Neural progenitor cell (in vitro differentiated cells): ENCODE measurements at regions not wholly inside any gene's neighbourhood (a gene's known extent, or its start where the extent isn't known, plus 50 kb on each side); places are given as distances from the start of the nearest gene placed in this dataset.

Experiments used
- DNase-seq: peaks from one replicate; pipeline ENCODE4 v3.0.0-alpha.2; 2016; ENCODE audit warnings: low spot score
- H2AFZ ChIP-seq: fragments of 200-600 bp; sonication (generic); replicated peaks from 2 replicates; pipeline ENCODE4 v1.6.1; 2016; ENCODE audit warnings: antibody characterized with exemption
- H3F3A ChIP-seq: fragments of 200-600 bp; sonication (generic); 2 replicates; pipeline ENCODE4 v1.6.1; 2016; ENCODE audit warnings: antibody characterized with exemption, low read depth
- H3K27ac ChIP-seq: fragments of 200-600 bp; sonication (generic); 2 replicates; pipeline ENCODE4 v1.5.1; 2016; ENCODE audit warnings: mild to moderate bottlenecking
- H3K27me3 ChIP-seq: fragments of 200-600 bp; sonication (generic); 2 replicates; pipeline ENCODE4 v1.6.1; 2016; ENCODE audit warnings: mild to moderate bottlenecking, moderate library complexity
- H3K36me3 ChIP-seq: fragments of 200-600 bp; sonication (generic); 2 replicates; pipeline ENCODE4 v1.5.1; 2016
- H3K4me1 ChIP-seq: fragments of 200-600 bp; sonication (generic); 2 replicates; pipeline ENCODE4 v1.6.1; 2016; ENCODE audit warnings: mixed run types
- H3K4me2 ChIP-seq: fragments of 200-600 bp; sonication (generic); 2 replicates; pipeline ENCODE4 v1.6.1; 2016
- H3K4me3 ChIP-seq: fragments of 200-600 bp; sonication (generic); 2 replicates; pipeline ENCODE4 v1.5.1; 2016
- H3K79me2 ChIP-seq: fragments of 200-600 bp; sonication (generic); 2 replicates; pipeline ENCODE4 v1.6.1; 2016; ENCODE audit warnings: low read depth
- H3K9ac ChIP-seq: fragments of 200-600 bp; sonication (generic); 2 replicates; pipeline ENCODE4 v1.6.1; 2016
- H3K9me3 ChIP-seq: fragments of 200-600 bp; sonication (generic); 2 replicates; pipeline ENCODE4 v1.5.1; 2016; ENCODE audit warnings: low read depth
- H4K20me1 ChIP-seq: fragments of 200-600 bp; sonication (generic); 2 replicates; pipeline ENCODE4 v1.6.1; 2016; ENCODE audit warnings: low read depth
- H3K27ac Mint-ChIP-seq: 3 replicates; pipeline ENCODE4 v1.8.0; 2021; ENCODE audit warnings: mixed read lengths
- H3K27me3 Mint-ChIP-seq: 2 replicates; pipeline ENCODE4 v1.8.0; 2022; ENCODE audit warnings: low read depth, mild to moderate bottlenecking, inconsistent platforms, moderate library complexity, mixed read lengths; ENCODE audit not compliant: insufficient read depth
- H3K36me3 Mint-ChIP-seq: 3 replicates; pipeline ENCODE4 v1.8.0; 2021; ENCODE audit warnings: mixed read lengths
- H3K4me1 Mint-ChIP-seq: 3 replicates; pipeline ENCODE4 v1.8.0; 2021; ENCODE audit warnings: mixed read lengths
- H3K4me3 Mint-ChIP-seq: 3 replicates; pipeline ENCODE4 v1.8.0; 2021; ENCODE audit warnings: mild to moderate bottlenecking, moderate library complexity, mixed read lengths
- H3K9me3 Mint-ChIP-seq: 3 replicates; pipeline ENCODE4 v1.8.0; 2020; ENCODE audit warnings: mixed read lengths
- CTCF ChIP-seq: fragments of 200-600 bp; sonication (generic); IDR thresholded peaks from 2 replicates; pipeline ENCODE4 v1.5.1; 2017; ENCODE audit warnings: antibody characterized with exemption, mild to moderate bottlenecking
- EZH2 ChIP-seq: fragments of 200-600 bp; sonication (generic); IDR thresholded peaks from 2 replicates; pipeline ENCODE4 v1.6.1; 2017; ENCODE audit warnings: antibody characterized with exemption, mild to moderate bottlenecking, moderate library complexity
- EZH2phosphoT487 ChIP-seq: fragments of 200-600 bp; sonication (generic); IDR thresholded peaks from 2 replicates; pipeline ENCODE4 v1.6.1; 2017; ENCODE audit warnings: antibody characterized with exemption

DNA sequence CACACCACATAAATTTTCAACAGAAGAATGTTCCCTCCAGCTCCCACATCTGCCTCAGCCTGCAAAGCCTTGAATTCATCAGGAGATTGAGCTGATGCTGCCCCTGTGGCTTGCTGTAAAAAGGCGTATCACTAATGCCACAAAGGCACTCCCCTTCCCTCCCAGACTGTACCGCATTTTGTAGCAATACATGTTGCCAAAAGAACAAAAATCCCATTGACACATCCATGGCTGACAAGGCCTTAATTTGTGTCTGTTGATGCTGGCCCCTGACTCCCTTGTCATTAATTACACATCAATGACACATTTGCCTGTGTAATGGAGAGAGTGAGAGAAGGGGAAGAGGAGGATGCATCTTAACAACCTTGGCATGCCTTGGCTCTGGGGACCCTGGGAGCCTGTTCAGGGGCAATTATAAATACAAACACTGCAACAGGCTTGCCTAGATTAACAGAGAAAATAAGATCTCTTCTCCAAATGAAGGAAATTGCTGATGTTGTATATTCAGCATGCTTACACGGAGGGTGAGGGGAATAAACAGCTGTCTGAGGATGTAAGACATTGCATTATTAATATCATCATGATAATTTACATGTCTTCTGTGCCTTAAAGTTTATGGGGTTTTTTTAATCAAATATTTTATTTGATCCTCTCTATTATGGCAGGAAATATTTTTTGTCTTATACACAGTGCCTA is 264.0 kb downstream of the SUCLG1 start:
- Histone ChIP-seq H3K9ac (no peak overlapping the region), H3K4me3 (no peak overlapping the region), H3K9me3 (no peaks in the 10 kb centered on the region), H3K79me2 (no peaks in the 10 kb centered on the region), H3K4me1 (no peaks in the 10 kb centered on the region), H3K36me3 (no peaks in the 10 kb centered on the region), H3K27ac (no peak overlapping the region), H3K4me2 (no peak overlapping the region), H4K20me1 (no peaks in the 10 kb centered on the region), H2AFZ (peak overlapping the region; percentile 68), H3K27me3 (no peaks in the 10 kb centered on the region), H3F3A (no peaks in the 10 kb centered on the region)
- Mint-ChIP-seq H3K27me3 (no peaks in the 10 kb centered on the region), H3K4me3 (no peak overlapping the region), H3K9me3 (no peaks in the 10 kb centered on the region), H3K36me3 (no peaks in the 10 kb centered on the region), H3K4me1 (no peaks in the 10 kb centered on the region), H3K27ac (no peak overlapping the region)
- DNase-seq = peak; percentile 24
- TF ChIP-seq EZH2phosphoT487 = no peak
- no peak for TF ChIP-seq EZH2
- no peak for TF ChIP-seq CTCF

GRCh38 chr2:84194181-84194580 is 264.9 kb downstream of the SUCLG1 start:
- Histone ChIP-seq H2AFZ (no peak overlapping the region), H3K4me2 (no peak overlapping the region), H3F3A (no peaks in the 10 kb centered on the region), H4K20me1 (no peaks in the 10 kb centered on the region), H3K79me2 (no peaks in the 10 kb centered on the region), H3K27ac (no peak overlapping the region), H3K4me3 (no peak overlapping the region), H3K4me1 (no peaks in the 10 kb centered on the region), H3K9ac (no peak overlapping the region), H3K27me3 (no peaks in the 10 kb centered on the region), H3K9me3 (no peaks in the 10 kb centered on the region), H3K36me3 (no peaks in the 10 kb centered on the region)
- Mint-ChIP-seq H3K4me1 (no peaks in the 10 kb centered on the region), H3K27ac (no peak overlapping the region), H3K9me3 (no peaks in the 10 kb centered on the region), H3K27me3 (no peaks in the 10 kb centered on the region), H3K36me3 (no peaks in the 10 kb centered on the region), H3K4me3 (no peak overlapping the region)
- TF ChIP-seq EZH2phosphoT487 = no peak
- no peak for TF ChIP-seq EZH2
- no peak for TF ChIP-seq CTCF
- no peak for DNase-seq

- no peaks in the 10 kb centered on the region for H3K9me3 ChIP-seq
- Mint-ChIP-seq H3K4me3 (no peak overlapping the region), H3K27ac (no peak overlapping the region), H3K4me1 (no peaks in the 10 kb centered on the region), H3K9me3 (no peaks in the 10 kb centered on the region), H3K27me3 (no peaks in the 10 kb centered on the region), H3K36me3 (no peaks in the 10 kb centered on the region)
- no peaks in the 10 kb centered on the region for H3F3A ChIP-seq
- no peak overlapping the region for H3K4me3 ChIP-seq
- H4K20me1 ChIP-seq = no peaks in the 10 kb centered on the region
- no peaks in the 10 kb centered on the region for H3K4me1 ChIP-seq
- H3K36me3 ChIP-seq = no peaks in the 10 kb centered on the region
- H2AFZ ChIP-seq = no peak overlapping the region
- H3K4me2 ChIP-seq = no peak overlapping the region
- TF ChIP-seq EZH2phosphoT487 (no peak), CTCF (no peak), EZH2 (no peak)
- peak; percentile 2 for DNase-seq
- H3K79me2 ChIP-seq = no peaks in the 10 kb centered on the region
- H3K27ac ChIP-seq = no peak overlapping the region
- no peak overlapping the region for H3K9ac ChIP-seq
- H3K27me3 ChIP-seq = no peaks in the 10 kb centered on the region
Observed at GRCh38 chr2:84187258-84187657, 271.8 kb downstream of the SUCLG1 start.
